C1 segment of cervical spinal cord (tissue), 14 donors: ENCODE measurements at regions not wholly inside any gene's neighbourhood (a gene's known extent, or its start where the extent isn't known, plus 50 kb on each side); places are given as distances from the start of the nearest gene placed in this dataset.

Source experiments
- DNase-seq, 14 donors: peaks; one replicate each; lab custom pipeline; 2025; lab: John Stamatoyannopoulos, UW

GRCh38 chr2:237170020-237170419, 84.3 kb downstream of the COPS8 start:
- no peak for DNase-seq

DNA sequence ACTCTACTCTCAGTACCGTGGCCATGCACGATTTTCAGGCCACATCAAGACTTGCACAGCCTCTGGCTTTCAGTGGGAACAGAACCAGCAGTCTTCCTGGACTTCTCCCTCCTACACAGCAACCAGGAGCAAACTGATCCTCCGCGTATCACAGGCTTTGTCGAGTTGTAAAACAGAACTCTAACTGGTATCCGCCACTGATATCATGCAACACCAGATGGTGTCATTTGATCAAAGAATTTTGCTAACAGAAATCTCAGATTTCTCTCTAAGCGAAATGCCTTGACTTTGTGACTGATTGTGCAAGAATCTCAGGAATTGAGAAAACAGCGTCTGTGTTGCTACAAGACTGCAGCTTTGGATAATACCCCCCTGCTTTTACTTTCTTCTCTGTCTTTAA, 85.7 kb downstream of the COPS8 start:
- no peak for DNase-seq

- DNase-seq, result no peak
These were observed 86.2 kb downstream of the COPS8 start for GRCh38 chr2:237171881-237172280.

- no peak for DNase-seq
These were observed 91.4 kb downstream of the COPS8 start for GRCh38 chr2:237177052-237177451.

DNA sequence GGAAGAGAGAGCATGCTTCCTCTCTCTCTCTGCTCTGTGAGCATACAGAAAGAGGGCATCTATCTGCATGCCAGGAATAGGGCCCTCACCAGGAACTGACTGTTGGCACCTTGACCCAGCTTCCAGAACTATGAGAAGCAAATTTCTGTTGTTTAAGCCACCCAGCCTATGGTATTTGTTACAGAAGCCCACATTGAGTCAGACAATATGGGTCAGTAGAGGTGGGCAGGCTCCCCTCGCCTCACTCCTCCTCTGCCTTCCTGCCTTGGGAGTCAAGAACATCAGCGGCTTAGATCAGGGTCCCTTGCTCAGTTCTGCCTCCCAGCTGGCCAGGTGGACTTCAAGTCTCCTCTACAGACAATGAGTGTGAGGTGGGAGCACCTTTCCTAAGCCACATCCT, 92.3 kb downstream of the COPS8 start:
- DNase-seq, result no peak

DNA sequence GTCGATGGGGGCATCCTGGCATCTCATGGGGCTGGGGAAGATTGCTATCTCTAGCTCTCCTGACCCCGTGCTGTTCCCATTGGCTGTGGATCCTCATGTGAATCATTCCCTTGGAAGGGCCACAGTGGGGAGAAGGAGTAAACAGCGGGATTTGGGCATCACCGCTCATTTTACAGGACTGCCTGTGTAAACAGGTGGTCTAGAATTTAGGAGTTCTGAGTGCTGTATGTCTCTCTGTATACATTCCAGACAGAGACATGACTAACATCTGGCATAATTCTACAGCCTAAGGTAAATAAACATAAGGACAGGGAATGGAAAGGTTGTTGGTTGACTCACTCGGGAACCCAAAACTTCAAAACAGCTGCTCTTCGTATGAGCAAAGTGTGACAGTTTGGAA, 92.7 kb downstream of the COPS8 start:
- no peak for DNase-seq

DNA sequence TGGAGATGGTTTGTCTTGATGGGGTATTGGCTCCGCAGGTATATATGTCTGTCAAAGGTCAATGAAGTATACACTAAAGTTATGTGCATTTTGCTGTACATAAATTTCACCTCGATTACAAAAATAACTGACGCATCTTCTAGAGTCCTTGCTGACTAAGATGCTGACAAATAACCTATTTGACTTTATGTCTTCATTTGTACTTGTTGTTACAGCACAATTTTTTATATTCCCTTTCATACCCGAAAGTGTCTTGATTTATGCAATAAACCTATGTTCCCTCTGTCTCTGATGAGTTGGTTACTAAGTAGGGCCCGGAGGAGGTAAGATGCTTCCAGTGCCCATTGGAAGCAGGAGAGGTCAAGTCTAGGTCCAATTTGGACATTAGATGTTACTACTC, 93.5 kb downstream of the COPS8 start:
- DNase-seq, result no peak

DNA sequence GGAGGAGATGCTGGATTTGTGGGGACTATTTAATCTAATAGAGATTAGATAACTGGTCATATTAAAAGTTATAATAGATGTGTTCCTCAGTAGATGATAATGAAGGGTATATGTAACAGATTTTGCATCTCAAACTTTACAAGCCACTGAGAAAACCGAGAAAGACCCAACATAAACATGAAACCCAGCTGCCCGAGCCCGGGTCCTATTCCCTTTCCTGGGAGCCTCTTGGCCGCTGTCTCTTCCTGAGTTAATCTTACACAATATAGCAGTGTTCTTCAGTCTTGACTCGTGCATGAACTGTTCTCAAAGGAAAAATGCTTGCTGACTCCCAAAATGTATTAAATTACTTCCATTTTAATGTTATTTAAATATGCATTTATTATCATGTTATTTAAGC, 94.5 kb downstream of the COPS8 start:
- DNase-seq, result no peak

DNA sequence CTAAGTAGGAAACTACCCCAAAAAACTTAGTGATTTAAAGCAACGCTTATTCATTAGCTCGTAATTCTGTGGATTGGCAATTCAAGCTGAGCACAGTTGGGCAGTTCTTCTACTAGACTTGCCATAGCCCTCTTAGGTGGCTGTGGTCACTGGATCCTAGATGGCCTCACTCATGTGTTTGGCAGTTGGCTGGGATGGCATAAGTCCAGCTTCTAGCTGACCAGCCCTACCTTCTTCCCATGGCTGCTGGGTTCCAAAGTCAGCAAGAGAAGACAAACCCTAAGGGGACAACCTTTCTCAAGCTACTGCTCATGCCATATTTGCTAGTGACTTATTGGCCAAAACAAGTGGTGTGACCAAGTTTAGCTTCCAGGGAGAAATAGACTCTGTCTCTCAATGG, 95.3 kb downstream of the COPS8 start:
- DNase-seq, result no peak

DNA sequence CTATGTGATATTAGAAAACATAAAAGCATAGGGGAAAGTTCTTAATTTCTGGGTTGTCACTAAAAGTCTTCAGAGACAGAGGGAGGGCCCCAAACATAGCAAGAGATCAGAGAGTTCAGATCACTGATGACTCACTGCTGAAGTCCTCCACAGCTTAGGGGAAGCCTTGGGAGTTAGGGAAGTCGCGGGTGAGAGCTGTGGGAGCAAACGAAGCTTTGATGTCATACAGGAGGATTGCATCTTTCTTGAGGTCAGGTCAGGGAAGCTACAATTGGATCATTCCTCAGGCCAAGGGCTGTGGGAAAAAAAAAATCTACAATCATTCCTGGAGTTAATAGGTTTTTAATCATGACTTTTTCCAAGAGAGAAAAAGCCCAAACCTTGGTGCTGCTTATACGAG, 96.2 kb downstream of the COPS8 start:
- no peak for DNase-seq

GRCh38 chr2:237182422-237183123, 96.9 kb downstream of the COPS8 start:
- DNase-seq, result no peak

DNA sequence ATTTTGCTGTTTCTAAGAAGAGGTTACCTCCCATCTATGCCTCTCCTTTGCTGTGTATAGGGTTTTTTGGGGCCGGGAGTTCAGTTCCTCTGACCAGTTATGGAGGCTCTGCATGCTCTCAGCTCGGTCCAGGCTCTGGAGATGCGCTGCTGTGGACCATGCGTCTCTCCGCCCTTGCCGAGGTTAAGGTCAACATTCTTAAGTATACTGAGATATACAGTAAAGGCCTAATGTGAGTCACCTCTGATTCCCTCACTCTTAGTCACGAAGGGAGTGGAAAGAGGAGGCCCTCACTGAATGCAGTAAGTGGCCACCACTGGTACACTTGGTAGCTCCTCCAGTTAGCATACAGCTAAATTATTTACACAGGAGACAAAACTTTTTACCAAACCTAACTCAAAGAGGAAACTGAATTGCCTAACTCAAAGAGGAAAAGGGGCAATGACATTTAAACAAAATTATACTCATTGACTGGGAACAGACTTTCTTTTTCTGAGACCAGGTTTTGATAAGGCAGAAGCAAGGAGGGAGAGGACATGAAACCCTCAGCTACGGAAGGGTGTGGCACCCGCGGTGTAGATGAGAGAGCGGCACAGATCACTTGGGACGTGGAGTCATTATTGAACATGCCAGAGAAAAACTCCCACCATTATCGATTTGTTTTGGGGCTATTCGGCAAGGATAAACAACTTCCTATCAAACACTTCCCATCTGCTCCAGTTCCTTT, 98.7 kb downstream of the COPS8 start:
- no peak for DNase-seq

DNA sequence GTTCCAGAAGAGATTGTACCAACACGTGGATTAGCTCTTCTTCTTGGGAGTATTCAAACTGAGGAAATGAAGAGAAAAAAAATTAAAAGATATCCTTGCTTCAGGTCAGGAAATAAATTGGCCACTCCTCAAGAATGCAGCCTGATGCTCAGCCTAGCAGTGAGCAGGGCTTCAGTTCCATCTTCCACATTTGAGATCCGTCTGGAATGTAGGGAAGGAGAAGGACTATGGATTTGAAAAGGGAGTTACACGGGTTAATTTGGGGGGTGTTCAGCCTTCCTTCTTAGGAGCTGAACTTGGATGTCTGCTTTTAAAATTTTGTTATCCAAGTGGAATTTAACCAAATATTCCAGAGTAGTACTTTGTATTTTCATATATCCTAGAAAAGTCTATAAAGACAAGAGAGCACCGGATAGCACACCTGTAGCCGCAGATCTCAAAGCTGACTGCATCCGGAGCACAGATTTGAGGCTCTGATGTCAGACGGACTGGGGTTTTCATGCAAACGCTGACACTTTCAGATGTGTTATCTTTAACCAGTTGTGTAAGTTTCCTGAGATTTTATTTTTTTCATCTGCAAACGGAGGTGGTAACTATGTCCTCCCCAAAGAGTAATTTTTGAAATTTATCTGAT, 99.3 kb downstream of the COPS8 start:
- no peak for DNase-seq

DNA sequence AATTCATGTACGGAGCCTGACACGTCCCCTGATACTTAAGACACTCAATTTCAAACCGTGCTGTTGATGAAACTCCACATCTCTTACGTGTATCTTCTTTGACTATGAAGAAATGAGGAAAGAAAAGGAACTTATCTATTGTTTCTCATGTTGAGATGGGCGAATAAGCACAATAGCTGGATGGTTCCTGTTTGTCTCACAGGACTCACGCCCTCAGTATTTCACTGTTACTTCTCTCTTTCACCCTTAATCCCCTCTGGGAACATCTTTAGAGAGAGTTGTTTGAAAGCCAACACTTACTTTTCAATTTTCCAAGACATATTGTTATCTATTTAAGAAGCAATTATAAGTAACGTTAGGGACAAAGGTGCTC, 99.8 kb downstream of the COPS8 start:
- no peak for DNase-seq

- DNase-seq, result no peak
These were observed 104.1 kb downstream of the COPS8 start for GRCh38 chr2:237189799-237190198.

- DNase-seq, result no peak
These were observed 105.5 kb downstream of the COPS8 start for GRCh38 chr2:237190966-237191713.

- DNase-seq, result no peak
These were observed 106.0 kb downstream of the COPS8 start for GRCh38 chr2:237191714-237192081.

DNA sequence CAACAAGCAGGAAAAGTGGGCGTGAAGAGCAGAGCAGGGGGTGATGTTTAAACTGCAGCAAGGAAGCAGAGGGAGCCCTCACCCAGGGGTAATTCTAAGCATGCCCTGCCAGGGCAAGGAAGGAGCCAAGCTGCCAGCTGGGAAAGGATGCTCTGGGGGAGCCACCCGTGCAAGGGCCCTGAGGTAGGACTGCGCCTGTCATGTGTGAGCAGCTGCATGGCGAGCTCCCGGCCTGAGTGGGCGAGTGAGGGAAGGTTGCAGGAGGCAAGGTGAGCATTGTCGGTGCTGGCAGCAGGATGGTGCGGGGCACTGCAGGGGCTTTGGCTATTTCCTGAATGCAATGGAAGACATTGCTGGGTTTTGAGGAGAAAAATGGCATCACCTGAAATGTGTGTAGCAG, 107.2 kb downstream of the COPS8 start:
- DNase-seq, result no peak

DNA sequence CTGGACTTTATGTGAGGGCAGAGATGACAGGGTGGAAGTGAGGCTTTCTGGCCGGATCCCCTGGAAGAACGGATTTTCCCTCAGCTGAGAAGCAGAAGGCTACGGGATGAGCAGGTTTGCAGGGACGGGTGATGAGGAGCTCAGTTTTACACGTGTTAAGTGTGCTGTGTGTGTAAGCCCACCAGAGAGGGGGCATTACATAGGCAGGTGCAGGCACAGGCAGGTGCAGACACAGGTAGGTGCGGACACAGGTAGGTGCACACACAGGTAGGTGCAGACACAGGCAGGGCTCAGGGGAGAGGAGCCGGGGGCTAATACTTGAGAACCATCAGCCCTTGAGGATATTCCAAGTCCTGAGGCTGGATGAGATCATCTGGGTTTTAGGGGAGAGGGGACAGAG, 107.7 kb downstream of the COPS8 start:
- no peak for DNase-seq

DNA sequence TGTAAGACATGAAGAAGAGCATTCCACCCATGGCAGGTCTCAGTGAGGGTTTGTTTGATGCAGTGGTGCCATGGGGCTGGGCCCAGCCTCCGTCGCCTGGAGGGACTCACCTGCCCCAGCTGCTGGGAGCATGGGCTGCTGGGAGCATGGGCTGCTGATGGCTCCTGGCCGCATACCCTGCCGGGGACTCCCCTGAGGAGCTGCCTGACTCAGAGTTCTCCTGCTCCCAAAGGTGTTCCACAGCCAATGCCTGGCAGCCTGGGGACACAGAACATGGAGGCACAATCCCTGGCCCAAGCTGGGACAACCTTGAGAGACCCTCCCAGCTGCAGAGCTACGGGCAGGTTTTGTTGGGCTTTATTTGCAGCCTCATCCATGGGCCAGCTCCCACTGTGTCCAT, 108.4 kb downstream of the COPS8 start:
- no peak for DNase-seq

DNA sequence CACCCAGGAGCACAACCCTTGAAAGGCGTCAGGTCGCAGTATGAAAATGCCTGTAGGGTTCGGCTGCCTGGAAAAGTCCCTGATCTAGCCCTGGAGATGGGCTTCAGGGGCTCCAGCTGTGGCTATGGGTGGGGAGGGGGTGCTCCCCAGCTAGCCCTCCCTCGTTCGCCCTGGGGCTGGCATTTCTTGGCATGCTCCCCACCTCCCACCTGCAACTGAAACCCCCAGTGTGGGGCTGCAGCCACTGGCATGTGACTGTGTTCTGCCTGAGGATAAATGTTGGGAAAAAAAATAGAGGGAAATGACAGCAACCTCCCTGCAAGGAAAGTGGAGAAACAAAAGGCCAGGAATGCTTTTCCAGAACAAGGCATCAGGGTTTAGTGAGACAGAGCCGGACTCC, 109.2 kb downstream of the COPS8 start:
- no peak for DNase-seq

DNA sequence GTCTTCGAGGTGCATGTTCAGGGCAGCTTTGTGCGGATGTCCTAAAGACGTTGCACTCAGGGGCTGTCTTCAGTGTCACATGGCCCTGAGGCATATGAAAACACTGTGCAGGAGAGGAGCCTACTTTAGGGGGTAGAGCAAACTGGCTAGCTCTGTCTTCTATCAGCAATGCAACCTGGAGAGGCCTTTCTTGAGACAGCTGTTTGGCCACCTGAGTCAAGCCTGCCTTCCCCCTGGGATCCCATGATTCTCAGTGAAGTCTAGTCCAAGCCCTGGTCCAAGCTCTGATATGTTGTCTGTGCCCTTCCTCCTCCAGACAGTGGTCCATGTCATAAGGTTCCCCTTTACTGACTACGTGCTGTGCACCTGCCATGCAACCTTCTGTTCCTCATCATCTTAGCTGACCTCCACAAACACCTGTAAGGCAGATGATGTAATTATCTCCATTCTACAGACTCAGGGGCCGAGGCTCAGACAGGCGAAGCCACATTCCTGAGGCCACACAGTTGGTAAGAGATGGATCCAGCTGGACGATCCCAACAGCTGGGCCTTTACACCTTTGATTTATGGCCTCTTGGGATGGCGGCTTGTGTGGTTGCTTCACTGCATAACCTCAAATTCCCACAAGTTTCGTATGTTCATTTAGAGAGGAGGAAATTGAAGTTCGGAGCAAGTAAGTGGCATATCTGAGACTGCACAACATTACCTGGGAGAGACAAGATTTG, 109.9 kb downstream of the COPS8 start:
- DNase-seq, result no peak
